Thymus (tissue), 11 donors: ENCODE measurements at regions not wholly inside any gene's neighbourhood (a gene's known extent, or its start where the extent isn't known, plus 50 kb on each side); places are given as distances from the start of the nearest gene placed in this dataset.

Experiments
- DNase-seq, 9 donors: peaks; one replicate each; pipeline ENCODE4 v3.0.0-alpha.2; 2013; ENCODE audit warnings: low spot score in 9 of 9, low read depth in 6 of 9, missing footprints in 1 of 9
- H3K27ac ChIP-seq, 2 donors: one replicate each; pipeline ENCODE4 v1.5.1; 2013; ENCODE audit warnings: control low read depth in 1 of 2, low read depth in 1 of 2, low read length in 1 of 2, mild to moderate bottlenecking in 1 of 2, moderate library complexity in 1 of 2
- H3K27me3 ChIP-seq, 2 donors: one replicate each; pipeline ENCODE4 v1.5.1; 2013; ENCODE audit warnings: low read length in 1 of 2; ENCODE audit not compliant: control insufficient read depth in 2 of 2, insufficient read depth in 1 of 2
- H3K36me3 ChIP-seq, 2 donors: one replicate each; pipeline ENCODE4 v1.5.1; 2013; ENCODE audit warnings: low read length in 1 of 2, mild to moderate bottlenecking in 1 of 2, moderate library complexity in 1 of 2; ENCODE audit not compliant: control insufficient read depth in 2 of 2, insufficient read depth in 2 of 2
- H3K4me1 ChIP-seq, 2 donors: one replicate each; pipeline ENCODE4 v1.5.1; 2013; ENCODE audit warnings: low read length in 2 of 2; ENCODE audit not compliant: control insufficient read depth in 2 of 2, insufficient read depth in 2 of 2
- H3K4me3 ChIP-seq, 2 donors: one replicate each; pipeline ENCODE4 v1.5.1; 2013; ENCODE audit warnings: low read length in 2 of 2, control low read depth in 1 of 2, mild to moderate bottlenecking in 1 of 2
- H3K9me3 ChIP-seq, 2 donors: one replicate each; pipeline ENCODE4 v1.5.1; 2013; ENCODE audit warnings: low read length in 1 of 2, mild to moderate bottlenecking in 1 of 2; ENCODE audit not compliant: control insufficient read depth in 2 of 2, insufficient read depth in 1 of 2
- WGBS: extraction: QIAGEN DNeasy Blood & Tissue Kit; methylation state at CpG from one replicate; pipeline ENCODE4 v1.1.7; 2013; 5-methylcytosine and 5-hydroxymethylcytosine counted together
- donor health status: healthy.

DNA sequence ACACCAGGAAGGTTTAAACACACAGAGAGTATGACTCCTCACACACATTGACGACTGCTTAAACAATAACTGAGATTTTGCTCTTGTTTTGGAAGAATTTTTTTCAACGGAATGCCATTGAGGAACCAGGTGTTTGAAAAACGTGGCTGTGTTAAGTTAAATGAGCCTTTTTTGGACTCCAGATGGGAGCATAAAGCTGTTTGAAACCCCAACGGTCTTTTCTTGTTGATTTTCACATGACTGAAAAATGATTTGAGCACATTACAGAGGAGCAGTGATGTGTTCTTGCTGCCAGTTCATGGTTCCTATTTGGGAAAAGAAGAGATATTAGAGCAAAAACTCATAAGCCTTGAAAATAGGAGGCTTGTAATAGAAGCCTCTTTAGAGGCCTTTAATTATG lies 97.8 kb upstream of the SELENOK start:
- no peak for DNase-seq
- Histone ChIP-seq H3K27ac (no peak overlapping the region), H3K27me3 (no peaks in the 10 kb centered on the region), H3K4me3 (no peak overlapping the region), H3K4me1 (no peaks in the 10 kb centered on the region), H3K9me3 (no peaks in the 10 kb centered on the region), H3K36me3 (no peaks in the 10 kb centered on the region)
- 77% methylated on average over 4 of the region's 4 CpGs for WGBS

DNA sequence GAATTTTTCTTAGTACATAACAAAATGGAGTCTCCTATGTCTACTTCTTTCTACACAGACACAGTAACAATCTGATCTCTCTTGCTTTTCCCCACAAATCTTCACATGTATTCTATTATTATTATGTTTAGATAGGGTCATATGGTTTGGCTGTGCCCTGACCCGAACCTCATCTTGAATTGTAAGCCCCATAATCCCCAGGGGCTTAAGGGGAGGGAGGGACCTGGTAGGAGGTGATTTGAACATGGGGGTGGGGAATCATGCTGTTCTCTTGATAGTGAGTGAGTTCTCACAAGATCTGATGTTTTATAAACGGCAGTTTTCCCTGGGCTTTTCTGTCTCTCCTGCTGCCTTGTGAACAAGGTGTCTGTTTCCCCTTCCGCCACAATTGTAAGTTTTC lies 86.7 kb upstream of the SELENOK start:
- Histone ChIP-seq H3K9me3 (peaks cover 0 to 9% of the 10 kb centered on the region in 2 donors), H3K27ac (no peak overlapping the region), H3K36me3 (no peaks in the 10 kb centered on the region), H3K4me3 (no peak overlapping the region), H3K27me3 (no peaks in the 10 kb centered on the region), H3K4me1 (no peaks in the 10 kb centered on the region)
- WGBS: 74% methylated on average over 3 of the region's 3 CpGs
- DNase-seq: no peak

GRCh38 chr3:53975382-53975781 lies 83.7 kb upstream of the SELENOK start:
- no peaks in the 10 kb centered on the region for H3K36me3 ChIP-seq
- no peak for DNase-seq
- H3K4me3 ChIP-seq: no peak overlapping the region
- H3K27ac ChIP-seq: no peak overlapping the region
- no peaks in the 10 kb centered on the region for H3K4me1 ChIP-seq
- 94% methylated on average over 2 of the region's 2 CpGs for WGBS
- peaks cover 0 to 16% of the 10 kb centered on the region in 2 donors for H3K9me3 ChIP-seq
- H3K27me3 ChIP-seq: no peaks in the 10 kb centered on the region

DNA sequence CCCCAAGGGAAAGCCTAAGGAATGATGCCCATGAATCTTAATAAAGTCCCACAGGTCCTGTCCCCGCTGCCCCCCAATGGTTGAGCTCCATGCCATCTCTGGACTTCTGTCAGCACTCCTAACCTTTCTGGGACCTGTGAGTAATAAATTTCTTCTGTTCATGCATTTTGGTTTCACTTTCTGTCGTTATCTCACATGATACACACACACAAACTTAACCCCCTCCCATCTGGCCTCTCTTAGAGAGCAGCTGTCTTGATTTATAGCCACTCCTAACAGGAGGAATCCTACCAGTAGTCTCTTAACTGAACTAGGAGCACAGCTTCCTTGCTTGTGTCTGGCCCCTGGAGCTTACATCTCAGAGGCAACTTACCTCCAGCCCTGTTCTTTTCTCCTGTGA lies 82.7 kb upstream of the SELENOK start:
- Histone ChIP-seq H3K4me3 (no peak overlapping the region), H3K4me1 (no peaks in the 10 kb centered on the region), H3K36me3 (no peaks in the 10 kb centered on the region), H3K27me3 (no peaks in the 10 kb centered on the region), H3K27ac (no peak overlapping the region), H3K9me3 (peaks cover 0 to 16% of the 10 kb centered on the region in 2 donors)
- WGBS: 61% methylated on average over 2 of the region's 2 CpGs
- no peak for DNase-seq

GRCh38 chr3:53973905-53974304 lies 82.2 kb upstream of the SELENOK start:
- Histone ChIP-seq H3K9me3 (peaks cover 0 to 16% of the 10 kb centered on the region in 2 donors), H3K27me3 (no peaks in the 10 kb centered on the region), H3K27ac (no peak overlapping the region), H3K4me3 (no peak overlapping the region), H3K4me1 (no peaks in the 10 kb centered on the region), H3K36me3 (no peaks in the 10 kb centered on the region)
- DNase-seq: no peak
- 94% methylated on average over 4 of the region's 4 CpGs for WGBS

DNA sequence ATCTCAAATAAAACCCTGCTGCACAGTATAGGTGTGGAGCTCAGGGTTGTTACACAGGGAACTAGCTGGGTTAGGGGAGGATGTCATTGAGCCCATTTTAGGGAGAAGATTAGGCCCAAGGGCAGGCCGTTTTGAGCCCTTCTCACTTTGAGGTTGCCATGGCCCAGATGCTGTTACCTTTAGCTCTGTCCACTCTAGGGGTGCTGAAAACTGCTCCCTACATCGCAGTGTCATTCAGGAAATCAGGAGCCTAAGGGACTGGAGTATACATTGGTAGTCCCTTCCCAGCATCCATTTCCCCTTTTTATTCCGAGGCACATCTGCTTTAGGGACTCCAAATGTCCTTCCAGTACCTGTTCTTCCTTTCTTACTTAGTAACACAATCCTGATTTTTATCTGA lies 79.0 kb upstream of the SELENOK start:
- Histone ChIP-seq H3K27me3 (no peaks in the 10 kb centered on the region), H3K4me3 (no peak overlapping the region), H3K9me3 (peaks cover 0 to 18% of the 10 kb centered on the region in 2 donors), H3K4me1 (no peaks in the 10 kb centered on the region), H3K36me3 (no peaks in the 10 kb centered on the region), H3K27ac (no peak overlapping the region)
- WGBS: 57% methylated on average over 3 of the region's 3 CpGs
- DNase-seq: no peak

DNA sequence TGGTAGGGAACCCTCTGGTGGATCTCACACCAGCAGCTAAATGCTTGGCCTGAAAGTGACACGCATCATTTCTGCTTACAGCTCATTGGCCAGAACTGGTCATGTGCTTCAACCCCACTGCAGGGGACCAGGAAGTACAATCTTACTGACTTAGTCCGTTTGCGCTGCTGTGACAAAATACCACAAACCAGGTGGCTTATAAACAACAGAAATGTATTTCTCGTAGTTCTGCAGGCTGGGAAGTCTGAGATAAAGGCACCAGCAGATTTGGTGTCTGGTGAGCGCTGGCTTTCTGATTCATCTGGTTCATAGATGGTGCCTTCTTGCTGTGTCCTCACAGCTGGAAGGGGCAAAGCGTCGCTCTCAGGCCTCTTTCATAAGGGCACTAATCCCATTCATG lies 77.4 kb upstream of the SELENOK start:
- Histone ChIP-seq H3K4me1 (no peaks in the 10 kb centered on the region), H3K27ac (no peak overlapping the region), H3K36me3 (no peaks in the 10 kb centered on the region), H3K27me3 (no peaks in the 10 kb centered on the region), H3K4me3 (no peak overlapping the region), H3K9me3 (peaks cover 0 to 15% of the 10 kb centered on the region in 2 donors)
- DNase-seq: no peak
- 90% methylated on average over 7 of the region's 7 CpGs for WGBS

- H3K27ac ChIP-seq: no peak overlapping the region
- DNase-seq: no peak
- peaks cover 0 to 9% of the 10 kb centered on the region in 2 donors for H3K9me3 ChIP-seq
- no peaks in the 10 kb centered on the region for H3K36me3 ChIP-seq
- H3K27me3 ChIP-seq: no peaks in the 10 kb centered on the region
- no peaks in the 10 kb centered on the region for H3K4me1 ChIP-seq
- no peak overlapping the region for H3K4me3 ChIP-seq
- 75% methylated on average over 1 of the region's 1 CpG for WGBS
Observed at GRCh38 chr3:53965291-53965690, 73.6 kb upstream of the SELENOK start.

DNA sequence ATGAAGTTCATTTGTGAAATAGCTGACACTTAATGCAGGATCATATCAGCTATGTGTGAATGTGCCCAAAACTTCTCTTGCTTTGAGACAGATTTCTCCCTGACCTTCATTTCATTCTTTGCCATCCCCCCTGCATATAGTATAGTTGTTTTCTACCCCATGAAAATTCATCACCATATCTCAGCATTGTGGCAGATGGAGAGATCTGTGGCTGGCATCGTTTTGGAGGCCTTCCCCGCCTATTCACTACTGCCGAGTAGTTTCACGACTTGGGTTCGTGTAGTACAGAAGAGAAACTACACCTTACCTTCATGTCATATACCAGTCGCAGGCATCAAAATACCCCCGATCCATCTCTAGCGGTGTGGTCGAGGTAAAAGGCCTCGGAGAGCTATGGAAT lies 66.2 kb upstream of the SELENOK start:
- H3K27ac ChIP-seq: no peak overlapping the region
- no peaks in the 10 kb centered on the region for H3K27me3 ChIP-seq
- DNase-seq: no peak
- H3K4me3 ChIP-seq: no peak overlapping the region
- 96% methylated on average over 10 of the region's 10 CpGs for WGBS
- H3K9me3 ChIP-seq: no peaks in the 10 kb centered on the region
- no peaks in the 10 kb centered on the region for H3K4me1 ChIP-seq
- no peaks in the 10 kb centered on the region for H3K36me3 ChIP-seq

- WGBS: 91% methylated on average over 6 of the region's 6 CpGs
- no peaks in the 10 kb centered on the region for H3K27me3 ChIP-seq
- no peaks in the 10 kb centered on the region for H3K4me1 ChIP-seq
- H3K4me3 ChIP-seq: no peak overlapping the region
- H3K9me3 ChIP-seq: no peaks in the 10 kb centered on the region
- H3K27ac ChIP-seq: no peak overlapping the region
- no peaks in the 10 kb centered on the region for H3K36me3 ChIP-seq
- no peak for DNase-seq
Observed at GRCh38 chr3:53956586-53956985, 64.9 kb upstream of the SELENOK start.
